Liver (tissue), 8 donors: ENCODE measurements at regions not wholly inside any gene's neighbourhood (a gene's known extent, or its start where the extent isn't known, plus 50 kb on each side); places are given as distances from the start of the nearest gene placed in this dataset.

ENCODE experiments used
- DNase-seq: peaks from one replicate; pipeline ENCODE4 v3.0.0-alpha.2; 2017; ENCODE audit warnings: low spot score
- H3K27ac ChIP-seq, 2 donors: one replicate each; pipeline ENCODE4 v1.7.0; 2013; ENCODE audit warnings: inconsistent platforms in 2 of 2, low read length in 2 of 2, control low read depth in 1 of 2, low read depth in 1 of 2, mild to moderate bottlenecking in 1 of 2
- H3K27me3 ChIP-seq, 4 donors: one replicate each; pipeline versions ENCODE4 v1.6.1 to v1.7.0; 2013; ENCODE audit warnings: low read length in 3 of 4, inconsistent platforms in 1 of 4, mild to moderate bottlenecking in 1 of 4, moderate library complexity in 1 of 4; ENCODE audit not compliant: control insufficient read depth in 4 of 4, insufficient read depth in 4 of 4
- H3K36me3 ChIP-seq, 4 donors: one replicate each; pipeline versions ENCODE4 v1.6.1 to v1.7.0; 2013; ENCODE audit warnings: low read length in 3 of 4, mild to moderate bottlenecking in 3 of 4, low read depth in 1 of 4, moderate library complexity in 1 of 4; ENCODE audit not compliant: control insufficient read depth in 4 of 4, insufficient read depth in 3 of 4
- H3K4me1 ChIP-seq, 4 donors: one replicate each; pipeline versions ENCODE4 v1.6.1 to v1.7.0; 2013; ENCODE audit warnings: low read length in 3 of 4, mild to moderate bottlenecking in 3 of 4, moderate library complexity in 1 of 4; ENCODE audit not compliant: control insufficient read depth in 4 of 4, insufficient read depth in 4 of 4
- H3K4me3 ChIP-seq, 3 donors: one replicate each; pipeline versions ENCODE4 v1.6.1 to v1.7.0; 2013; ENCODE audit warnings: low read length in 3 of 3, control low read depth in 1 of 3, low read depth in 1 of 3, mild to moderate bottlenecking in 1 of 3
- H3K9ac ChIP-seq, 2 donors: one replicate each; pipeline ENCODE4 v1.7.0; 2013; ENCODE audit warnings: low read length in 2 of 2, mild to moderate bottlenecking in 2 of 2, moderate library complexity in 2 of 2, control low read depth in 1 of 2, low read depth in 1 of 2
- H3K9me3 ChIP-seq, 4 donors: one replicate each; pipeline versions ENCODE4 v1.6.1 to v1.7.0; 2013; ENCODE audit warnings: low read length in 3 of 4; ENCODE audit not compliant: control insufficient read depth in 4 of 4
- ATF3 ChIP-seq: IDR thresholded peaks from 2 replicates; pipeline ENCODE4 v1.6.1; 2016; ENCODE audit warnings: antibody characterized with exemption
- EGR1 ChIP-seq, 2 donors: IDR thresholded peaks; 2 replicates each; pipeline ENCODE4 v1.6.1; 2016 to 2018; ENCODE audit warnings: antibody characterized with exemption in 2 of 2, low read depth in 2 of 2
- FOXA1 ChIP-seq: IDR thresholded peaks from 2 replicates; pipeline ENCODE4 v1.6.1; 2016; ENCODE audit warnings: antibody characterized with exemption
- GABPA ChIP-seq, 2 donors: IDR thresholded peaks in 1 of 2; conservative IDR thresholded peaks in 1 of 2; 2 replicates each; pipeline ENCODE4 v1.6.1; 2016; ENCODE audit warnings: antibody characterized with exemption in 2 of 2, mild to moderate bottlenecking in 1 of 2, moderate library complexity in 1 of 2
- HNF4A ChIP-seq, 2 donors: conservative IDR thresholded peaks; 2 replicates each; pipeline ENCODE4 v1.6.1; 2016; ENCODE audit warnings: antibody characterized with exemption in 2 of 2, mild to moderate bottlenecking in 2 of 2
- HNF4G ChIP-seq: IDR thresholded peaks from 2 replicates; pipeline ENCODE4 v1.6.1; 2016; ENCODE audit warnings: antibody characterized with exemption
- JUND ChIP-seq, 2 donors: IDR thresholded peaks; 2 replicates each; pipeline ENCODE4 v1.6.1; 2016; ENCODE audit warnings: antibody characterized with exemption in 2 of 2
- NR2F2 ChIP-seq: IDR thresholded peaks from 2 replicates; pipeline ENCODE4 v1.6.1; 2016; ENCODE audit warnings: antibody characterized with exemption
- RAD21 ChIP-seq, 2 donors: IDR thresholded peaks; 2 replicates each; pipeline ENCODE4 v1.6.1; 2016; ENCODE audit warnings: antibody characterized with exemption in 2 of 2, mild to moderate bottlenecking in 2 of 2
- RXRA ChIP-seq, 2 donors: IDR thresholded peaks; 2 replicates each; pipeline ENCODE4 v1.6.1; 2017 to 2018; ENCODE audit warnings: antibody characterized with exemption in 2 of 2, mild to moderate bottlenecking in 1 of 2
- TAF1 ChIP-seq: conservative IDR thresholded peaks from 2 replicates; pipeline ENCODE4 v1.6.1; 2016; ENCODE audit warnings: antibody characterized with exemption, mild to moderate bottlenecking
- YY1 ChIP-seq: IDR thresholded peaks from 2 replicates; pipeline ENCODE4 v1.6.1; 2016; ENCODE audit warnings: antibody characterized with exemption, mild to moderate bottlenecking
- WGBS: extraction: QIAGEN DNeasy Blood & Tissue Kit; methylation state at CpG from one replicate; pipeline ENCODE4 v1.1.7; 2013; 5-methylcytosine and 5-hydroxymethylcytosine counted together
- TF ChIP-seq, protein P1 (sequence below): IDR thresholded peaks from 2 replicates; pipeline ENCODE4 v1.6.1; 2016; ENCODE audit warnings: antibody characterized with exemption
- TF ChIP-seq, protein P2 (sequence below): fragments of 150-350 bp; IDR thresholded peaks from 2 replicates; pipeline ENCODE4 v1.5.1; 2017; ENCODE audit warnings: improper control_type of control experiment, low read depth, low read length; ENCODE audit not compliant: missing input control
- TF ChIP-seq, protein P3 (sequence below): IDR thresholded peaks from 2 replicates; pipeline ENCODE4 v1.6.1; 2016; ENCODE audit warnings: antibody characterized with exemption
- donor health status: healthy.
- donor health status: healthy.
- donor health status: healthy.
- donor health status: healthy.
- donor health status: healthy.

DNA sequence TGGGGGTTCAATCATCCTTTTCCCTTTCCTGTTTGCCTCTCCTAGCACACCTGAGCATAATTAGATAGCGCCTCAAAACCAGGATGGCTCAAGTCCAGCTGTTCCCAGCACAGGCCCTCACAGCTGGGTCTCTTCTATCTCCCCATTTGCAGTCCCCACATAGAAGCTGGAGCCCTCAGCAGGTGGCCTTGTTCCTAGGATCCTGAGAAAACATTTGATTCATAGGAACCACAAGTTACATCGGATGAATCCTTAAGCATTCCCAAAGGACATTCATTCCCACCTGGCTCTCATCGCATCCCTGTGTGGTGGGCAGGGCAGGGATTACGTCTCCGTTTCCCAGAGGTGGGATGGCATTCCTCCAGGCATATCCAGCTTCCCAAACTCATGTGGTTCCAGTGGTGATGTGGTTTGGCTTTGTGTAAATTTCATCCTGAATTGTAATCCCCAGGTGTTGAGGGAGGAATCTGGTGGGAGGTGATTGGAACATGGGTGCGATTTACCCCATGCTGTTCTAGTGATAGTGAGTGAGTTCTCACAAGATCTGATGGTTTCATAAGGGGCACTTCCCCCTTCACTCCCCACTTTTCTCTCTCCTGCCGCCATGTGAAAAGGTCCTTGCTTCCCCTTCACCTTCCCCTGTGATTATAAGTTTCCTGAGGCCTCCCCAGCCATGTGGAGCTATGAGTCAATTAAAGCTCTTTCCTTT is 49.8 kb upstream of the LEP start:
- no peak overlapping the region for H3K4me3 ChIP-seq
- H3K27me3 ChIP-seq, result peaks cover 0 to 5% (median 1%) of the 10 kb centered on the region in 4 donors
- TF ChIP-seq FOXA1, result no peak
- TF ChIP-seq ATF3, result no peak
- TF ChIP-seq HNF4G, result no peak
- TF ChIP-seq NR2F2, result no peak
- TF ChIP-seq, protein P1, sequence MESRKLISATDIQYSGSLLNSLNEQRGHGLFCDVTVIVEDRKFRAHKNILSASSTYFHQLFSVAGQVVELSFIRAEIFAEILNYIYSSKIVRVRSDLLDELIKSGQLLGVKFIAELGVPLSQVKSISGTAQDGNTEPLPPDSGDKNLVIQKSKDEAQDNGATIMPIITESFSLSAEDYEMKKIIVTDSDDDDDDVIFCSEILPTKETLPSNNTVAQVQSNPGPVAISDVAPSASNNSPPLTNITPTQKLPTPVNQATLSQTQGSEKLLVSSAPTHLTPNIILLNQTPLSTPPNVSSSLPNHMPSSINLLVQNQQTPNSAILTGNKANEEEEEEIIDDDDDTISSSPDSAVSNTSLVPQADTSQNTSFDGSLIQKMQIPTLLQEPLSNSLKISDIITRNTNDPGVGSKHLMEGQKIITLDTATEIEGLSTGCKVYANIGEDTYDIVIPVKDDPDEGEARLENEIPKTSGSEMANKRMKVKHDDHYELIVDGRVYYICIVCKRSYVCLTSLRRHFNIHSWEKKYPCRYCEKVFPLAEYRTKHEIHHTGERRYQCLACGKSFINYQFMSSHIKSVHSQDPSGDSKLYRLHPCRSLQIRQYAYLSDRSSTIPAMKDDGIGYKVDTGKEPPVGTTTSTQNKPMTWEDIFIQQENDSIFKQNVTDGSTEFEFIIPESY, result no peak
- no peak for TF ChIP-seq RXRA (IDR thresholded peaks at IDR 0.05)
- TF ChIP-seq, protein P2, sequence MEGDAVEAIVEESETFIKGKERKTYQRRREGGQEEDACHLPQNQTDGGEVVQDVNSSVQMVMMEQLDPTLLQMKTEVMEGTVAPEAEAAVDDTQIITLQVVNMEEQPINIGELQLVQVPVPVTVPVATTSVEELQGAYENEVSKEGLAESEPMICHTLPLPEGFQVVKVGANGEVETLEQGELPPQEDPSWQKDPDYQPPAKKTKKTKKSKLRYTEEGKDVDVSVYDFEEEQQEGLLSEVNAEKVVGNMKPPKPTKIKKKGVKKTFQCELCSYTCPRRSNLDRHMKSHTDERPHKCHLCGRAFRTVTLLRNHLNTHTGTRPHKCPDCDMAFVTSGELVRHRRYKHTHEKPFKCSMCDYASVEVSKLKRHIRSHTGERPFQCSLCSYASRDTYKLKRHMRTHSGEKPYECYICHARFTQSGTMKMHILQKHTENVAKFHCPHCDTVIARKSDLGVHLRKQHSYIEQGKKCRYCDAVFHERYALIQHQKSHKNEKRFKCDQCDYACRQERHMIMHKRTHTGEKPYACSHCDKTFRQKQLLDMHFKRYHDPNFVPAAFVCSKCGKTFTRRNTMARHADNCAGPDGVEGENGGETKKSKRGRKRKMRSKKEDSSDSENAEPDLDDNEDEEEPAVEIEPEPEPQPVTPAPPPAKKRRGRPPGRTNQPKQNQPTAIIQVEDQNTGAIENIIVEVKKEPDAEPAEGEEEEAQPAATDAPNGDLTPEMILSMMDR, result no peak
- TF ChIP-seq, protein P3, sequence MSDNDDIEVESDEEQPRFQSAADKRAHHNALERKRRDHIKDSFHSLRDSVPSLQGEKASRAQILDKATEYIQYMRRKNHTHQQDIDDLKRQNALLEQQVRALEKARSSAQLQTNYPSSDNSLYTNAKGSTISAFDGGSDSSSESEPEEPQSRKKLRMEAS, result no peak
- TF ChIP-seq YY1, result no peak
- TF ChIP-seq TAF1, result no peak
- TF ChIP-seq HNF4A (conservative IDR thresholded peaks at IDR 0.05), result no peak
- no peak for TF ChIP-seq GABPA (IDR thresholded peaks at IDR 0.05 in 1 of 2, conservative IDR thresholded peaks at IDR 0.05 in 1 of 2)
- no peak for TF ChIP-seq JUND (IDR thresholded peaks at IDR 0.05)
- TF ChIP-seq EGR1 (IDR thresholded peaks at IDR 0.05; ENCODE audit: low read depth in 2 of 2), result no peak
- no peak for TF ChIP-seq RAD21 (IDR thresholded peaks at IDR 0.05)
- H3K9me3 ChIP-seq, result peaks cover 4 to 19% (median 5%) of the 10 kb centered on the region in 4 donors
- no peak overlapping the region for H3K27ac ChIP-seq
- 54% methylated on average over 7 of the region's 7 CpGs for WGBS
- DNase-seq, result no peak
- no peak overlapping the region for H3K9ac ChIP-seq
- no peaks in the 10 kb centered on the region for H3K4me1 ChIP-seq
- H3K36me3 ChIP-seq, result no peaks in the 10 kb centered on the region
